Activated naive CD4-positive, alpha-beta T cell treated with anti-CD3 and anti-CD28 coated beads, Interleukin-2, amount 10 ng/mL, durations not matched to agents 7 days and 5 days (primary cell): ENCODE measurements at regions not wholly inside any gene's neighbourhood (a gene's known extent, or its start where the extent isn't known, plus 50 kb on each side); places are given as distances from the start of the nearest gene placed in this dataset.
"Not testable (repeated sequence)": the region's sequence is repeated elsewhere in the genome, so short reads cannot be mapped to it uniquely, and the experiment has no call there.

Experiments
- CTCF ChIA-PET: fragments of 350-600 bp; sonication (Branson Sonifier 250); formaldehyde crosslinking; loops from one replicate; lab custom pipeline; 2021; ENCODE audit warnings: antibody characterized with exemption; lab: Charles Lee
- DNase-seq: peaks from one replicate; pipeline ENCODE4 v3.0.0-alpha.2; 2020
- H3K27ac Mint-ChIP-seq: one replicate; pipeline ENCODE4 v1.8.0; 2021; ENCODE audit warnings: mild to moderate bottlenecking, moderate library complexity, mixed read lengths
- H3K27me3 Mint-ChIP-seq: one replicate; pipeline ENCODE4 v1.8.0; 2021; ENCODE audit warnings: mild to moderate bottlenecking, mixed read lengths
- H3K36me3 Mint-ChIP-seq: one replicate; pipeline ENCODE4 v1.8.0; 2021; ENCODE audit warnings: mixed read lengths
- H3K4me1 Mint-ChIP-seq: one replicate; pipeline ENCODE4 v1.8.0; 2021; ENCODE audit warnings: mixed read lengths
- H3K4me3 Mint-ChIP-seq: one replicate; pipeline ENCODE4 v1.8.0; 2021; ENCODE audit warnings: mild to moderate bottlenecking, moderate library complexity, mixed read lengths
- H3K9me3 Mint-ChIP-seq: one replicate; pipeline ENCODE4 v1.8.0; 2021; ENCODE audit warnings: mixed read lengths

- CTCF ChIA-PET, result no interaction called here
- Mint-ChIP-seq H3K9me3 (no peaks in the 10 kb centered on the region), H3K36me3 (no peaks in the 10 kb centered on the region), H3K27me3 (no peaks in the 10 kb centered on the region), H3K4me1 (no peaks in the 10 kb centered on the region), H3K27ac (no peak overlapping the region), H3K4me3 (no peak overlapping the region)
- DNase-seq, result no peak
Measured at GRCh38 chr13:91232716-91233115, 114.8 kb upstream of the MIR17HG start.

GRCh38 chr13:91233291-91233690, 114.2 kb upstream of the MIR17HG start:
- DNase-seq, result no peak
- H3K36me3 Mint-ChIP-seq, result no peaks in the 10 kb centered on the region
- H3K27ac Mint-ChIP-seq, result no peak overlapping the region
- H3K9me3 Mint-ChIP-seq, result no peaks in the 10 kb centered on the region
- CTCF ChIA-PET, result no interaction called here
- no peaks in the 10 kb centered on the region for H3K27me3 Mint-ChIP-seq
- H3K4me1 Mint-ChIP-seq, result no peaks in the 10 kb centered on the region
- H3K4me3 Mint-ChIP-seq, result no peak overlapping the region

- DNase-seq, result no peak
- CTCF ChIA-PET, result no interaction called here
- no peaks in the 10 kb centered on the region for H3K27me3 Mint-ChIP-seq
- no peak overlapping the region for H3K4me3 Mint-ChIP-seq
- no peaks in the 10 kb centered on the region for H3K9me3 Mint-ChIP-seq
- H3K27ac Mint-ChIP-seq, result no peak overlapping the region
- no peaks in the 10 kb centered on the region for H3K36me3 Mint-ChIP-seq
- no peaks in the 10 kb centered on the region for H3K4me1 Mint-ChIP-seq
Measured at GRCh38 chr13:91236182-91236581, 111.3 kb upstream of the MIR17HG start.

- CTCF ChIA-PET, result no interaction called here
- no peaks in the 10 kb centered on the region for H3K27me3 Mint-ChIP-seq
- H3K36me3 Mint-ChIP-seq, result no peaks in the 10 kb centered on the region
- no peak overlapping the region for H3K27ac Mint-ChIP-seq
- no peak overlapping the region for H3K4me3 Mint-ChIP-seq
- H3K9me3 Mint-ChIP-seq, result no peaks in the 10 kb centered on the region
- DNase-seq, result no peak
- H3K4me1 Mint-ChIP-seq, result no peaks in the 10 kb centered on the region
Measured at GRCh38 chr13:91236921-91237320, 110.6 kb upstream of the MIR17HG start.

- no peak for DNase-seq
- Mint-ChIP-seq H3K9me3 (no peaks in the 10 kb centered on the region), H3K27ac (no peak overlapping the region), H3K27me3 (no peaks in the 10 kb centered on the region), H3K4me1 (no peaks in the 10 kb centered on the region), H3K36me3 (no peaks in the 10 kb centered on the region), H3K4me3 (no peak overlapping the region)
- CTCF ChIA-PET, result no interaction called here
Measured at GRCh38 chr13:91238036-91238435, 109.5 kb upstream of the MIR17HG start.

- H3K27ac Mint-ChIP-seq, result no peak overlapping the region
- no peaks in the 10 kb centered on the region for H3K27me3 Mint-ChIP-seq
- H3K36me3 Mint-ChIP-seq, result no peaks in the 10 kb centered on the region
- no peaks in the 10 kb centered on the region for H3K4me1 Mint-ChIP-seq
- DNase-seq, result no peak
- CTCF ChIA-PET, result no interaction called here
- no peak overlapping the region for H3K4me3 Mint-ChIP-seq
- H3K9me3 Mint-ChIP-seq, result no peaks in the 10 kb centered on the region
Measured at GRCh38 chr13:91240341-91240740, 107.1 kb upstream of the MIR17HG start.

GRCh38 chr13:91241221-91241933, 106.1 kb upstream of the MIR17HG start:
- DNase-seq, result no peak
- no peaks in the 10 kb centered on the region for H3K27me3 Mint-ChIP-seq
- H3K9me3 Mint-ChIP-seq, result no peaks in the 10 kb centered on the region
- H3K36me3 Mint-ChIP-seq, result no peaks in the 10 kb centered on the region
- H3K4me1 Mint-ChIP-seq, result no peaks in the 10 kb centered on the region
- H3K4me3 Mint-ChIP-seq, result no peak overlapping the region
- CTCF ChIA-PET, result no interaction called here
- no peak overlapping the region for H3K27ac Mint-ChIP-seq

- Mint-ChIP-seq H3K27me3 (no peaks in the 10 kb centered on the region), H3K36me3 (no peaks in the 10 kb centered on the region), H3K9me3 (no peaks in the 10 kb centered on the region), H3K4me3 (no peak overlapping the region), H3K4me1 (no peaks in the 10 kb centered on the region), H3K27ac (no peak overlapping the region)
- no peak for DNase-seq
- CTCF ChIA-PET, result no interaction called here
Measured at GRCh38 chr13:91242652-91243051, 104.8 kb upstream of the MIR17HG start.

GRCh38 chr13:91245288-91245687, 102.2 kb upstream of the MIR17HG start:
- Mint-ChIP-seq H3K9me3 (no peaks in the 10 kb centered on the region), H3K4me1 (no peaks in the 10 kb centered on the region), H3K4me3 (no peak overlapping the region), H3K27ac (no peak overlapping the region), H3K36me3 (no peaks in the 10 kb centered on the region), H3K27me3 (no peaks in the 10 kb centered on the region)
- DNase-seq, result no peak
- CTCF ChIA-PET, result interaction anchor here (1.0 to 1.3 kb wide), 2 partner anchors 51 to 110 kb away, joined by 3 to 4 read pairs; no protein-coding TSS in a partner anchor

- DNase-seq, result no peak
- H3K27me3 Mint-ChIP-seq, result no peaks in the 10 kb centered on the region
- no peaks in the 10 kb centered on the region for H3K9me3 Mint-ChIP-seq
- CTCF ChIA-PET, result interaction anchor here (0.7 to 1.0 kb wide), 2 partner anchors 31 to 113 kb away, joined by 3 to 4 read pairs; no protein-coding TSS in a partner anchor
- no peaks in the 10 kb centered on the region for H3K4me1 Mint-ChIP-seq
- H3K27ac Mint-ChIP-seq, result no peak overlapping the region
- H3K4me3 Mint-ChIP-seq, result no peak overlapping the region
- no peaks in the 10 kb centered on the region for H3K36me3 Mint-ChIP-seq
Measured at GRCh38 chr13:91247768-91248167, 99.7 kb upstream of the MIR17HG start.

- H3K27me3 Mint-ChIP-seq, result no peaks in the 10 kb centered on the region
- H3K36me3 Mint-ChIP-seq, result no peaks in the 10 kb centered on the region
- no peak overlapping the region for H3K4me3 Mint-ChIP-seq
- H3K4me1 Mint-ChIP-seq, result no peaks in the 10 kb centered on the region
- CTCF ChIA-PET, result interaction anchor here (1.0 kb wide), 1 partner anchor 113 kb away, joined by 3 read pairs; no protein-coding TSS in a partner anchor
- H3K9me3 Mint-ChIP-seq, result no peaks in the 10 kb centered on the region
- no peak overlapping the region for H3K27ac Mint-ChIP-seq
- no peak for DNase-seq
Measured at GRCh38 chr13:91248249-91248648, 99.2 kb upstream of the MIR17HG start.

GRCh38 chr13:91249370-91249769, 98.1 kb upstream of the MIR17HG start:
- CTCF ChIA-PET, result no interaction called here

GRCh38 chr13:91249861-91250260, 97.6 kb upstream of the MIR17HG start:
- Mint-ChIP-seq H3K27me3 (no peaks in the 10 kb centered on the region), H3K9me3 (no peaks in the 10 kb centered on the region), H3K36me3 (no peaks in the 10 kb centered on the region), H3K4me3 (no peak overlapping the region), H3K27ac (no peak overlapping the region), H3K4me1 (no peaks in the 10 kb centered on the region)
- CTCF ChIA-PET, result no interaction called here
- DNase-seq, result no peak

More at GRCh38 chr13:91249370-91249769, 98.1 kb upstream of the MIR17HG start:
- H3K27me3 Mint-ChIP-seq, result no peaks in the 10 kb centered on the region
- H3K36me3 Mint-ChIP-seq, result no peaks in the 10 kb centered on the region
- H3K4me1 Mint-ChIP-seq, result no peaks in the 10 kb centered on the region
- H3K9me3 Mint-ChIP-seq, result no peaks in the 10 kb centered on the region
- H3K4me3 Mint-ChIP-seq, result no peak overlapping the region
- DNase-seq, result no peak
- no peak overlapping the region for H3K27ac Mint-ChIP-seq

GRCh38 chr13:91251573-91251972, 95.9 kb upstream of the MIR17HG start:
- CTCF ChIA-PET, H3K27me3 Mint-ChIP-seq, H3K4me1 Mint-ChIP-seq, H3K36me3 Mint-ChIP-seq, DNase-seq, H3K27ac Mint-ChIP-seq, H3K9me3 Mint-ChIP-seq, H3K4me3 Mint-ChIP-seq: not testable (repeated sequence)

- H3K4me3 Mint-ChIP-seq, result no peak overlapping the region
Measured at GRCh38 chr13:91264484-91264883, 83.0 kb upstream of the MIR17HG start.

More at GRCh38 chr13:91264484-91264883, 83.0 kb upstream of the MIR17HG start:
- Mint-ChIP-seq H3K27me3 (peaks cover 13% of the 10 kb centered on the region), H3K36me3 (no peaks in the 10 kb centered on the region), H3K9me3 (peaks cover 3% of the 10 kb centered on the region), H3K27ac (no peak overlapping the region), H3K4me1 (no peaks in the 10 kb centered on the region)
- no peak for DNase-seq
- CTCF ChIA-PET, result no interaction called here
